CD4-positive, alpha-beta T cell treated with Interleukin-6 for 4 hours (primary cell): ENCODE measurements at regions not wholly inside any gene's neighbourhood (a gene's known extent, or its start where the extent isn't known, plus 50 kb on each side); places are given as distances from the start of the nearest gene placed in this dataset.

Source experiments
- DNase-seq: peaks from one replicate; pipeline ENCODE4 v3.0.0-alpha.2; 2020; ENCODE audit warnings: mixed read lengths

DNA sequence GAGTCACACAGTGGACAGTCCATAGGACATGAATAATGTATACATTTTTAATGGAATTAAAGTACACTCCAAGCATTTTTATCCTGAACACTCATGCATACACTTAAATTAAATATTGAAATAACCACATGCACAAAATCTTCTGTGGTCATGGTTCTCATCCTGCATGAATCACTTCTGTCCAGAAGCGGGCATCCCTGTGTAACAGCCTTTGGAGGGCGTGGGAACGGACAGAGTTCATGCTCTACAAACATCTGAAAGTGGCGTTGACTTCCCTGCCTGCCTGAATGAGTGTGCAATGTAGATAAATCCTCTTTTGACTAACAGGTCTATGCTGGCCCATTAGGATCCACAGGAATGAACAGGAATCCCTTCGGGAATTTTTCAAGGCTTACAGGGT is 780.2 kb downstream of the BRD1 start:
- no peak for DNase-seq

DNA sequence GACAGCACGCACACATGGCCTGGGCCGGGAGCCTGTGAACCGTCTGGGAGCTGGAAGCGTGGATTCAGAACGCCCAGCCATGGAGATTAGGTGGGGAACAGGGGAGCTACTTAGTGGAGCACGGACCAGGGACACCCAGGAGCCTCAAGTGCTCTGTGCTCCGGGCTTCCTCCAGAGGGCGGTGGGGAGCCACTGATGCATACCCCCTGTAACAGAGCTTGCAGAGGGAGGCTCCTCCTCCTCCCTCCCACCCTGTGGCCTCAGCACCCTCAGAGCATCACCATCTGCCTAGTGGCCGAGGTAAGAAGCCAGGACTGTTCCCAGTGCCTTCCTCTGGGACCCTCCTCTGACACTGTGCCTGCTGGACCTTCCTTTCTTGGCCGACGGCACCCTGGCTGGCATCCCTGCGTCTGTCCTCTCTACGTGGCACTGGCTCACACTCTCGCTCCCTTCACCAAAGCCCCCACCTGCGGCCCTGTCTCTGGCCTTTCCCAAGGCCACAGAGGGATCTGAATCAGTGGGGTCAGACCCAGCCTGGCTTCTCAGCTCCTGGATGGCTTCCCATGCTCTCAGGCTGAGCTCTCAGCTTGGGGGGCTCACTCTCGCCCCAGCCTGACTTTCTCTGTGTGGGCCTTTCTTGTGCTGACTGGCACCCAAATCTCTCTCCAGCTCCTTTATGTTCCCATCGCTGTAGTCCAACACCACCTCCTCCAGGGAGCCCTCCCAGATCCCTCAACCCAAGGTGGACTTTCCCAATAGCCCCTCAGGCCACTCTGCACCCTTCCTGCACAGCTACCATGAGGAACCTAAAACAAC is 780.9 kb downstream of the BRD1 start:
- DNase-seq: peak; percentile 9

DNA sequence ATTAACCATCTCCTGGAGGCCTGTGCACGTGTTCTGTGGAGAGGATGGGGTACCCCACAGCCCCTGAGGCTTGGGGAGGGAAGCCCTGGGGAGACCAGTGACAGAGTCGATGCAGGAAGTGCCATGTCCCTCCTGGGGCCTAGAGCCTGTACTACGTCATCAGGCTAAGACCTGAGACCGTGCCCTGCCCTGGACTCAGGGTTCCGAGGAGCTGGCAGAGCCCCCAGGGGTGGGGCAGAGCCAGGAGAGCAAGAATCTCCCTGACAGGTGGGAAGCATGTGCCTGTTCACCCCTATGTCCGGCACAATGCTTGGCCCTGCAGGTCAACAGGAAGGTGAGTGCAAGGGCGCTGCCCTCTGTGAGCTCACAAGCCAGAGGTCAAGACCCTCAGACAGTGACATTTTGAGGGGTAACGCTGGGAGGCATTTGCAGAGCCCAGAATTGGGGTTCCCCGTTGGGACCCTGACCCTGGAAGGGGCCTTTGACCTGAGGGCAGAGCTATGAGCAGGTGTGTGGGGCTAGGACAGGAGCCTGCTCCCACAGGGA is 781.6 kb downstream of the BRD1 start:
- DNase-seq: no peak

DNA sequence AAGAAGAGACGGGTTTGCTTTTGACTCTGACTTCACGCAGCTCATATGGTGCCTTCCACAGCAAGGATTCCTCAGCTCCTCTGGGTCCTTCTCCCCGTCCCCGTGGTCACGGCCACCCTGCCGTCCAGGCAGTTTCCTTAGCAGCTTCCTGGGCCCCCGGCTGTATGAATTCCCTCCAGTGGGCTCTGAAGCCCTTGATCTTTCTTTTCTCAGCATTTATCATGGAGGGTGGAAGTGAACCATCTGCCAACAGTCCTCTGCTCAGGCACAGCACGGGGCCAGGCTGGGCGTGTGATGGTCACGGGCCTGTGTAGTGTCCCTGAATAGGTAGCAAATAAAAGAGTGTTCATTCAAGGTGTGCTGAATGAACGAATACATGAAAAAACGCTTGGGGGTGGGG is 782.4 kb downstream of the BRD1 start:
- no peak for DNase-seq

DNA sequence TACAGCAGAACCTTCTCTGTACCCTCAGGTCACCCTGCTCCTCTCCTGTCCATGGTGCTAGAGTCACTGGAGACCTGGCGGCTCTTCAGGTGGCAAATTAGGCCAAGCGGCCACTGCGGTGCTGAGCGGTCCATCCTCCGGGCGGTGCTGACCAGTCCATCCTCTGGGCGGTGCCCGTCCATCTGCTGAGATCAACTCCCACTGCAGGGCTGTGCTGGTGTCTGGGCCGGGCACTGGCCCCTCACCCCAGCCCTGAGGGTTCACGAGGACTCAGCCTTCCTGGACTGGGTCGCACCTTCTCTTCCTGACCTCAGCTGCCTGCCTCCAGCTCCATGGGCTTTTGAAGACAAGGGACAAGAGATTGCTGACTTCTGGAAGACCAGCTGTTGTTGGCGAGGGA is 782.9 kb downstream of the BRD1 start:
- no peak for DNase-seq

DNA sequence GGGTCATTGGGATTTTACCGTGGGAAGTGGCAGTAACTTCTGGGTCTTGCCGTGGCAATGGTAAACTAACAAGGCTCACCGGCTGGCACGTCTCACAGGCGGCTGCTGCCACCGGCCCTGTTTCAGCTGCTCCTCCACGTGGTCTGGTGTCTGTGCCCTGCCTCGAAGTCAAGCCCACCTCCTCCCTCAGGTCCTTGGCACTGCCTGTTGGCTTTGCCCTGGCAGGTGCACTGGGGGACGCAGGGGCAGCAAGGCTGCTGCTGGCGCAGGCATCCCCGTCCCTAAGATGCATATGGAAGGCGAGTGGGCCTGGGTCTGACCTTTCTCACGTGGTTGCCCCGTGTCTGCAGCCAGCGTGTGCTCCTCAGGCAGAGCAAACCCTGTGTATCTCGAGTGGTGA is 783.6 kb downstream of the BRD1 start:
- DNase-seq: no peak

DNA sequence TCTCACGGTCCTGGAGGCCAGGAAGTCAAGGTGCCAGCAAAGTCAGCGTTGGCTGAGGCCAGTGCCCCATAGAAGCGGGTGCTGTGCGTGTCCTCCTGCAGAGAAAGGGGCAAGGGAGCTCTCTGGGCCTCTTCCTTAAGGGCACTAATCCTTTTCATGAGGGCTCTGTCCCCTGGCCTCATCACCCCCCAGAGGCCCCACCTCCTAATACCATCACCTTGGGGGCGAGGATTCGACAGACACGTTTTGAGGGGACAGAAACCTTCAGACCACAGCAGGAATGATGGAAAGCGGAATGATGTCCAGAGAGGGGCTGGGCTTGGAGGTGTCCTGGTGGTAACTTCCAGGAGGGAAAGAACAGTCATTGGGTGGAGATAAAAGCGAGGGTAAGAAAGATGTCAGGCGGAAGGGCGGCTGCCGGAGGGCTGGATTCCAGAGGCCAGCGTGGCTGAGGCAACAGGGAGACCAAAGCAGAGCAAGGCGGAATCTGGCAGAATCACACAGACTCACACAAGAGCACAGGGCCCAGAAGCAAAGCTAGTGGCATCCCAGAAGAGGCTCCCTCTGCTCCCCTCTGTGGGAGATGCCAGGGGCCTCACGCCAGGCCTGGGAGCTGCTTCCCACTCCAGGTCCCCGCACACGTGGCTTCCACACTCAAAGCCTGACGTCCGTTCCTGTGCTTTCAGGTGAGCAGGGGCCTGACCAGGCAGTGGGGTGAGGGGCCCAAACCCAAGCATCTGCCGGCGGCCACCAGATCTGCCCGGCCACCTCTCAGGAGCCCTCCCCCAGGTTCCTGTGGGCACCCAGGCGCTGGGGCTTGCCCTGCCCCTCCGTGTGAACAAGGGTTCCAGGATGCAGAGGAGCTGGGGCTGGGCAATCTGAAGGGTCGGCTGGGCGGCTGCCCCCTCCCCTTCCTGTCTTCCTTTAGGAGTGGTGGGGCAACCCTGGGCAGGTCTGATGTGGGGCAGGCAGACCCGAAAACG is 784.5 kb downstream of the BRD1 start:
- DNase-seq: no peak

DNA sequence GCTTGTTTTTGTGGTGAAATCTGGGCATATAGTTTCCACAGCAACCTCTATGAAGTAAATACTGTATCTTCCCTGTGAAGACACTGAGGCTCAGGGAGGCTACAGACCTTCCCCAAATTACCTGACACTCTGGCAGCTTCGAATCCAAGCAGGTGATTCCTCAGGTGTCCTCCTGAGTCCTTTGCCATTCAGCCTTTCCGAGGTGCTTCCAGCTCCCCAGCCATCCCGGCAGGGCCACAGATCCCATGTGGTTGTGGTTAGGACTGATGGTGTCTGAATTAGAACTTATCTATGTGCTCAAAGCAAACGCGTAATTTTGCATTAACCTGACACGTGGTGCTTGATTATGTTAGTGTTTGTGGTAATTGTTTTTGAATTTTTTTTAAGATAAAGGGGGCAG is 785.6 kb downstream of the BRD1 start:
- DNase-seq: no peak

DNA sequence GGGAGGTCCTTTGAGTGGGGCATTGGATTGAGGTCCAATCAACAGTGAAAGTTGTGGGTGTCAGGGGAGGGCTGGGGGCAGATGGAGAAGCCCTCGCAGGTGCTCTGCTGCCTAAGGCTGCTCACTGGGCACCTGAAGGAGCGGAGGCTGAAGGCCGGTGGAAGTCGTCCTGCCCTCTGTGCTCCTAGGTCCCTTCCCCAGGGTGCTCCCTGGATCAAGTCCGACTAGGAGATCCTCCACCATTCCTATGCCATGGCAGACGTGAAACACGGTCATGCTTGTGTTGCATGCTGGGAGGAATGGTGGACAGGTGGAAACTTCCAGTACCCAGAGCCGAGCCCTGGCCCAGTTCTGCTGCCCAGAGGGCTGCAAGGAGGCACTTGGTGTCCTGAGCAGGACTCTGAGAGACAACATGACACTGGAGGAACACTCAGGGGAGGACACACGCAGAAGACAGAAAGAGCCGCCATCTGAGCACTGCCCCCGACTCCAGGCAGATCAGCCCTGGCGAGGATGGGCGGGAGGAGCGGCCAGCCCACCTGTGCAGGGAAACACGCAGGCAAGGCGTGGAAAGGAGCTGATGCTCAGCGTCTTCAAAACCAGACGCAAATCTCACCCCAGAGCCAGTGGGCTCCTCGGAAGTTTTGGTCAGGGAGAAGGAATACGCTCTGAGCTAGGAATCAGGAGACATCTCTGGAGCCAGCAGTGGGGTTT is 786.8 kb downstream of the BRD1 start:
- no peak for DNase-seq

DNA sequence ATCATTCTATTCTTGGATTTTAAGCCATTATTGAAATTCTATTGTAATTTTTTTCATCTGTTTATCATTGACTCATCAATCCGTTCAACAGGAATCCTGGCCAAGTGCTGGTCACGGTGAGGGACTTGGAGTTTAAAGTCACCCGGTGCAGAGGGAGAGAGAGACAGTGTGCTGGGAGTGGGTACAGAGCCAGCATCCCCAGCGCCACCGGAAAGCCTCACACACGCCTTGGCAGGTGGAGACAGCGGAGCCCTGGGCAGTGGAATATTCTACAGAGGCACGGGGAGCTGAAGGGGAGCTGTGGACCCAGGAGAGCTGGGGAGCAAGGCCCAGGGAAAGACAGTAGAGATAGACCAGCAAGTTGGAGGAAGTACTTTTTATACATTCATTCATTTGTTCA is 787.6 kb downstream of the BRD1 start:
- no peak for DNase-seq

DNA sequence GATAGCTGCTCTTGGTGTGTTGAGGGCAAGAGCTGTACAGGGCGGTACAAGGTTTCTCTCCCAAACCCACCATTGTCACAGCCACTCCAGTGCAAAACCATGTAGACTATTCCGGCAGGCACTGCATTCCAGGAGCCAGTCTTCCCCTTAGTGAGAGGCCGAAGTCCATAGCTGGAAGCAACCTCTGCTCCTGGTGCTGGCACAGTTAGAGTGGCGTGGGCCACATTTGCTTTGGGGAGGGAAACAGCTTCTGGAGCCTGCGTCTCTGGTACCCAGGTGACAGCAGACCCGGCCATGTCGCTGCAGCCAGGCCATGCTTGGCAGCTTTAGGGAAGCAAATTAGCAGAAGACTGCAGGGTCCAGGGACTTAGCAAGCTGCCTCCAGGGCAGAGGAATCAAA is 788.0 kb downstream of the BRD1 start:
- DNase-seq: no peak

DNA sequence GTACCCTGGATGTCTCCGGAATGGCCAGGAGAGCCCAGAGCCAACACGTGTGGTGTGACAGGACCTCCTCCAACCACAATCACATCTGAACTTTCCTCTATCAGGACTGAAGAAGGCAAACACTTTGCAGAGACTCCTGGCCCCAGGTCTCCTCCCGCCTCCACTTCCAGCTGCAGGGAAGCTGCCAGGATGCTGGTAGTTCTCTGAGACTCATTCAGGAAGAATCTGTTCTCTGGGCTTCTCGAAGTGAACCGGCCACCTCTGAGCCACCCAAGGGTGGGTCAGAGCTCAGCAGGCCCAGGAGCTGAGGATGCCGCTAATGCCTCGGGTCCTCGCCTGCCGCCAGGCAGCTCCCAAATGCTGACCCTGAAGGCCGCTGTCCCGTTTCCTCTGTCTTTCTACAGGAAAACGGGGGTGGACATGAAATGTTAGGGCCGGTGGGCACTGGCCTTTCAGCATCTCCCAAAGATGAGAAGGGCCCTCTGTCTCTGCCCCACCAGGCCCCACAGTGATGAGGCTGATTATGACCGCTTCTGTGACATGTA is 789.9 kb downstream of the BRD1 start:
- DNase-seq: no peak

DNA sequence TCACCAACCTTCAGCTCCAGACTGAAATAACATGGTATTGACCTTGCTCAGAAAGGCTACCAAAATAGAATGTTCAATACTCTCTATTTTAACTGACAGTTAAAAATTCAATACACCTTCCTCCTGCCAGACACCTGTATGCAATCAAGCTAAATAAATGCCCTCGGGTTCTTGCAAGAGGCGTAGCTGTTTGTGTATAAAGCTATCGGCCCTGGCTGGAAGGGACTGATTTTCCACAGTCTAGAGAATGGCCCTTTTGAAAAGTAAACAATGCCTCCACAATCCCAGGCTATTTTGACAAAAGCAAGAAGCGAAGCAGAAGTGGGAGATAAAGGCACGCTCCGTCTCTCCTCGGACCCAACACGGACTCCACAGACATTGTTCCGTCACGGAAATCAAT is 791.2 kb downstream of the BRD1 start:
- DNase-seq: no peak

DNA sequence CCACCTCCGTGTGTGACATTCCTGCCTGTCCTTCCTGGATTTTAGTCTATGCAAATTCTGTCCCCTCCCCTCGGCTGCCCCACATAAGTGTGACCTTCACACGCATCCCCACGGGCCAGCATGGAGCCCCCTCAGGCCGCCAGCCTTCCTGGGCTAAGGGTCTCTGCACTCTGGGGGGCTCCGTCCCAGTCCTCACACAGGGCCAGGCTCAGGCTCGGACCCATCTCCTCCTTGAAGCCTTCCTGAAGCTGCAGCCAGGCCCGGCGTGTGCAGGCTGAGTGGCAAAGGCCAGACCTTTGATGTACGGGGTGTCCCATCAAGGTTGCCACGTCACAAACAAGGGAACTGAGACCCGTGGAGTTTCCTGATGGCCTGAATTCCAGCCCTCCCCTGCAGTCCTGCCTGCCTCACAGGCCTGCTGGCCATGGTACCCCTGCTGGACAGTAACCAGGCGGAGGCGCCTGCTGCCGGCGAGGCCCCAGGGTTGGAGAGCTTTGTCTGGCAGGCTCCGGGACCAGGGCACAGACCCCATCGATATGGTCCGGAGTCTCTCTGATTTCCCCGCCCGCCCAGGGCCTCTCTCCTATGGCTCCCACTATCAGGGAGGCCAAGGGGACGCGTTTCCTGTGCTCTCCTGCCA is 791.7 kb downstream of the BRD1 start:
- DNase-seq: no peak

DNA sequence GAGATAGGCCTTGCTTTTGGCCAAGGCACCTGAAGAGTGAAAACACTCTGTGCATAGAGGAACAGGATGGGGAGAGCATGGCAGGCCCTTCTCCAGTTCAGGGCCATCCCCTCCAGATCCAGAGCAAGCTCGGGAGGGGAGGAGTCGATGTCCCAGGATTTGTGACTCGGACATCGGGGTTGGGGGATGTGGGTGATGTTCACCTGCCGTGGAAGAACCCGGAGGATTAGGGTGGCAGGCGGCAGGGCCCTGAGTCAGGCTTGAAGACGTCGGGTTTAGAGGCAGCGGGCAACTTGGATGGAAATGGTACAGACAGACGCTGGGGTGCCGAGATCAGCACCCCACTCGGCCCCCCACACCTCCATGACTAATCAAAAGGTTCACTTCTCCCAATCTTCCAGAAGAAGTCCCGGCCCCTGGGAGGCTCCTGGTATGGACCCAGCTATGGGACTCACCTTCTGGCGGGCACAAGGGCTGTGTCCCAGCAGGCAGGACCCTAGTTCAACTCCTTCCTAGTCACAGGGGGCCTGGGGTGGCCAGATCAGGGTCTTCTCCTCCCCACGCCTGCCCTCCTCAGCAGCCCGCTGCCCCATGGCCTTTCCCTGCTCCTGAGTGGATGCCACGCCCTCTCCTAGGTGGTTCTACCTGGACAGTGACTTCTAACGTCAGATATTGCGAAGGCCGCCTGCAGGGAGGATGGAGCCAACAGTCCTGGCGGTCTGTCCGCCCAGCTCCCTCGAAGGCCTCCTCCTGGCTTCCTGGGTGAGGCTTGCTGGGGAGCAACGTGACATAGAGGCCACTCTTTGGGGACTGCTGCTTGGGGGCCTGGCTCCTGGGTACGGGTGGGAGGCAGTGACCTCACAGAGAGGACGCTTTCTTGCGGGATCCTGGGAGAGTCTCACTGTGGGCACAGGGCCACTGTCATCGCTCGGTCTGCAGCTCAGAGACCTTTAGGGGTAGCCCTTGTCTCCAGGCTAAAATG is 792.5 kb downstream of the BRD1 start:
- no peak for DNase-seq

DNA sequence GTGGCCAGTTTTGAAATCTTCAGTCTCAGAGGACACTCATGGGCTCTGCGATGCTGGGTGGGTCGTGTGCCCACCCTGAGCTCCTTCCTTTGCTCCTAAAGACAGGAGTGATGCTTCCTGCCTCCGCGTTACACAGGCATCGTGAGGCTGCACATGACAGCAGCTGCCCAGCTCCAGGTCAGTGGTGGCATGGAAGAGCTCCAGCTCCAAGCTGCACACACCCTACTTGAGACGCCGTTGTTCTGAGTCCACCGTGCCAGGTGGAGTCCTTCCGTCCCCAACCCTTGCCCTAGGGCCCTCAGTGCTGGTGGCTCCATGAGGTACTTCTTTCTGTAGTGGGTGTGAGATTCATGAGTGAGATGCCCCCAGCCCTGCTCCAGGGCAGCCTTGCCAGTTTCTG is 794.1 kb downstream of the BRD1 start:
- no peak for DNase-seq

DNA sequence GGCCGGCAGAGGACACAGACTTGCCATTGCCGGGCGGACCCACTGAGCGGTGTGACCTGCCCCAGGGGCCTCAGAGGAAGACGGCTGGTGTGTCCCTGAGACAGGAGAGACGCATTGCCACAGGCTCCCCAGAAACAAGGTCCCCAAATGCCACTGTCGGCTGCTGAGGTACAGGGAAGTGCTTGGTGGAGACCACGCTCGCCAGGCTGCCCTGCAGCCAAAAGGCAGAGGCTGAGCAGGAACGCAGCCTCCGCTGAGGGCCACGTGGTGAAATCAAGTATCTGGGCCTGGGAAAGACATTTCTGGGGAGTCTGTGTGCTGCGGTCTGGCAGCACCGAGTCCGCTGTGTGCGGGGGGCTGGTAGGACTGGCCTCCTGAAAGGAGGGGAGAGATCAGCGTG is 794.9 kb downstream of the BRD1 start:
- DNase-seq: no peak

DNA sequence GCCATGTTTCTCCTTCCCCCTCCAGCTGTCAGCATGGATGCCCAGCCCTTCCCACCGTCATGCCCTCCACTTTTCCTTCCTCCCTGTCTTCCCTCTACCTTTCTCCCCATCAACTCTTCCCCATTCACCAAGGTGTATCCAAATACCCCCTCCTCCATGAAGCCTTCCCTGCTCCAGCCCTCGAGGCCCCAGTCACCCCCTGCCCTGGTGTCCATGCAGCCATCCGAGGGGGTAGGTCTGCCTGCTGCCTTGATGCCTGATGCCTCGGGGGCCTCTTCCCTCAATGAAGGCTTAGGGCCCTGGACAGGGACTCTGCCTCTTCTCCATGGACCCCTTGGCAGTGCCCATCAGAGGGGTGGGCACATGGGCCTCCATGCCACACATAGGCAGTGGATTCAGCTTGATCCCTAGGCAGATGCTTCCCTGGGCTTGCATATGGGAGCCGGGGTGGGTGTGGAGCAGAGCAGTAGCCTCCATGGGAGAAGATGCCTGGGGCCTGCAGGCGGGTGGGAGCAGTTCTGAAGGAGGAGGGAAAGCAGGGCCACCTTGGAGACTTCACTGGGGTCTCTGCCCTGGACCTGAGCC is 795.8 kb downstream of the BRD1 start:
- DNase-seq: no peak

DNA sequence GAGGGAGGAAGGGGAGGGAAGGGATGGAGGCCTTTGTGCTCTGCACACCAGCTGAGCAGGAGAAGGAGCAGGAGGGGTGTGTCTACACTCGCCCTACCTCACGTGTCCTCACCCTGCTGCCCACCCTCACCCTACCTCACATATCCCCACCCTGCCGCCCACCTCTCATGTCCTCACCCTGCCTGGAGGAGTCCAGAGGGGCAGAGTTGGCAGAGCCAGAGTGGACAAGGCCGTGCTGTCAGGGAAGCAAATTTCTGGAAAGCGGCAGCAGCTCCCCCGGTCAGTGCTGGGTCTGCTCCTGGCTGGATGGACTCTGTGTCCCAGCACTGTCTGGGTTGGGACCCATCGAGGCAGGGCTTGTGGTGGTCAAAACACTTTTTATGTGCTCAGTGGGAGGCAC is 799.6 kb downstream of the BRD1 start:
- DNase-seq: no peak

DNA sequence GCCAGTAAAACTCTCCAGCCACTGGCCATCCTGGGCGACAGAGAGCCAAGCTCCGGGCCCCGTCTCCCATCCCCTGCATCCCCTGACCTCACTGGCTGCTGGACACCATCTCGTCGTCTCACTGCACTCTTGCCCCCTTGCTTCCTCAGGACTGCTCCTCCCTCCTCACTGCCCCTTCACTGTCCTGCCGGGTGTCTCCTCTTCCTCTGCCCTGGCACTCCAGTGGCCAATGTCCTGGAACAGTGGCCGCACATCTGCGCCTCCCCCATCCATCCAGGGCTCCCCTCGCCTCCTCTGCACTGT is 800.4 kb downstream of the BRD1 start:
- no peak for DNase-seq
